ENCODE measurements at regions not wholly inside any gene's neighbourhood (a gene's known extent, or its start where the extent isn't known, plus 50 kb on each side); places are given as distances from the start of the nearest gene placed in this dataset.
"Not testable (repeated sequence)": the region's sequence is repeated elsewhere in the genome, so short reads cannot be mapped to it uniquely, and the experiment has no call there.

DNA sequence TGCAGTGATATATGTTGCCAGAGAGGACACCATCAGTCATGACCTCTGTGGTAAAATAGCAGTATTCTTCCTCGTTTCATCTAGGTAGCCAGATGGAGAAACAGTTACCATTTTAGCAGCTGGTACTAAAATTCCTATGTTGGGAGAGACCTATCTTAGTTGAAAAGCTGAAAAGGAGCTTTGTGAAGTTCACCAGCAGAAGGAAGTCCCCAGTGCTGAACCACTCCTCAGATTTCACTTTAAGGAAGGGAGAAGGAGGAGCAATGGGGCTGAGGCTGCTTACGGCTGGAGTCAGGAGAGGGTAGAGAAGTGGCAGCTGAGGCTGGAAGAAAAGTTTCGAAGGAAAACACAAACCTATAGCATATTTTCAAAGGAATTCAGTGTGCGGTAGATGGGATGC is 103.7 kb downstream of the ATXN3L start:
- no peak for DNase-seq (ENCODE audit: insufficient read length, low spot score, missing footprints)
- Histone ChIP-seq H3K4me3 (ENCODE audit: insufficient read depth, low read length) (no peak overlapping the region), H3K36me3 (ENCODE audit: insufficient read depth, low read length) (no peaks in the 10 kb centered on the region), H3K4me2 (ENCODE audit: insufficient read depth, low read length) (peak overlapping the region; percentile 23), H3K79me2 (ENCODE audit: insufficient read depth, low read length) (no peaks in the 10 kb centered on the region), H4K20me1 (ENCODE audit: insufficient read depth, low read length) (no peaks in the 10 kb centered on the region), H3K9me3 (ENCODE audit: low read depth, low read length) (no peaks in the 10 kb centered on the region), H3K4me1 (ENCODE audit: insufficient read depth, low read length) (peaks cover 13% of the 10 kb centered on the region), H3K27me3 (ENCODE audit: insufficient read depth, low read length) (no peaks in the 10 kb centered on the region), H3K27ac (ENCODE audit: low read depth, low read length) (peak overlapping the region; percentile 70), H2AFZ (ENCODE audit: low read length) (peak overlapping the region; percentile 49)
- TF ChIP-seq, protein P1, sequence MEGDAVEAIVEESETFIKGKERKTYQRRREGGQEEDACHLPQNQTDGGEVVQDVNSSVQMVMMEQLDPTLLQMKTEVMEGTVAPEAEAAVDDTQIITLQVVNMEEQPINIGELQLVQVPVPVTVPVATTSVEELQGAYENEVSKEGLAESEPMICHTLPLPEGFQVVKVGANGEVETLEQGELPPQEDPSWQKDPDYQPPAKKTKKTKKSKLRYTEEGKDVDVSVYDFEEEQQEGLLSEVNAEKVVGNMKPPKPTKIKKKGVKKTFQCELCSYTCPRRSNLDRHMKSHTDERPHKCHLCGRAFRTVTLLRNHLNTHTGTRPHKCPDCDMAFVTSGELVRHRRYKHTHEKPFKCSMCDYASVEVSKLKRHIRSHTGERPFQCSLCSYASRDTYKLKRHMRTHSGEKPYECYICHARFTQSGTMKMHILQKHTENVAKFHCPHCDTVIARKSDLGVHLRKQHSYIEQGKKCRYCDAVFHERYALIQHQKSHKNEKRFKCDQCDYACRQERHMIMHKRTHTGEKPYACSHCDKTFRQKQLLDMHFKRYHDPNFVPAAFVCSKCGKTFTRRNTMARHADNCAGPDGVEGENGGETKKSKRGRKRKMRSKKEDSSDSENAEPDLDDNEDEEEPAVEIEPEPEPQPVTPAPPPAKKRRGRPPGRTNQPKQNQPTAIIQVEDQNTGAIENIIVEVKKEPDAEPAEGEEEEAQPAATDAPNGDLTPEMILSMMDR (IDR thresholded peaks at IDR 0.05; ENCODE audit: extremely low read depth, low read depth, low read length): no peak

DNA sequence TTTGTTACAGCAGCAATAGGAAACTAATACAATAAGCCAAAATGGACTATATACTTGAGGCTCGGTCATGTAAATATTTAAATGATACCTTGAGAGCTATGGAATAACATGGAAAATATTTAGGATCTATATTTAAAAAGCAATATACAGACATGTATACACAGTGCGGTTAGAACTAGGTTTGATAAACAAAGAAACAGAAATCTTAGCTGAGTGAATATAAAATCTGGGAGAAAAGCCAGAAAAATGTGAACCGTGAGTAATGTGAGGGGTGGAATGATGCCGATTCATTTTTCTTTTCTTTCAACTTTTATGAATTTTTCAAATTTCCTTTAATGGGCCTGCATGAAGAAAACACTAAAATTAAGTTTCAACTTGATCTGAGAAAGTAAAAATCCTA is 104.1 kb downstream of the ATXN3L start:
- TF ChIP-seq, protein P1 (IDR thresholded peaks at IDR 0.05; ENCODE audit: extremely low read depth, low read depth, low read length): no peak
- Histone ChIP-seq H3K9me3 (ENCODE audit: low read depth, low read length) (no peaks in the 10 kb centered on the region), H4K20me1 (ENCODE audit: insufficient read depth, low read length) (no peaks in the 10 kb centered on the region), H3K36me3 (ENCODE audit: insufficient read depth, low read length) (no peaks in the 10 kb centered on the region), H3K27me3 (ENCODE audit: insufficient read depth, low read length) (no peaks in the 10 kb centered on the region), H3K4me2 (ENCODE audit: insufficient read depth, low read length) (peak overlapping the region; percentile 23), H3K4me3 (ENCODE audit: insufficient read depth, low read length) (no peak overlapping the region), H3K79me2 (ENCODE audit: insufficient read depth, low read length) (no peaks in the 10 kb centered on the region), H3K27ac (ENCODE audit: low read depth, low read length) (peak overlapping the region; percentile 70), H3K4me1 (ENCODE audit: insufficient read depth, low read length) (peaks cover 9% of the 10 kb centered on the region), H2AFZ (ENCODE audit: low read length) (peak overlapping the region; percentile 49)
- no peak for DNase-seq (ENCODE audit: insufficient read length, low spot score, missing footprints)

DNA sequence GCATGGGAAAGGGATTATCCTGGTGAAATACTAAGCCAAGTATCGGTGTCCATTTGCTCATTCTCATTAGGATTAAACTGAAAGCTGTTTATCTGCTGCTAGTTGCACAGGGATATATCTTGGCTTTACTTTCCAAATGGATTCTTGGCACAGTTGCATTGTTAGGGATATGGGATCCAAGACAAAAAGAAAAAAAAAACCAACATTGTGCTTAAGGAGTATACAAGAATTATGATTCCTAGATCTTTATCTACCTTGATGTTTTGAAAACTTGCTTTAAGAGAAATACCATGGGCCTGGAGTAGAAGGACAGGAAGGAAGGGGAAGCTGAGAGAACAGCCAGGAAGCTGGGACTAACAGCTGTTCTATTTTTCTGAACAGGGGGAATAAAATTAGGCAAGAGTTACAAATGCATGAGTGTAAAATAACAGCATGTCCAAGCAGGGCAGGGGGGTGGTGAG is 107.6 kb downstream of the ATXN3L start:
- Histone ChIP-seq H3K27ac (ENCODE audit: low read depth, low read length) (no peak overlapping the region), H3K4me2 (ENCODE audit: insufficient read depth, low read length) (no peak overlapping the region), H3K79me2 (ENCODE audit: insufficient read depth, low read length) (no peaks in the 10 kb centered on the region), H3K9me3 (ENCODE audit: low read depth, low read length) (no peaks in the 10 kb centered on the region), H3K36me3 (ENCODE audit: insufficient read depth, low read length) (no peaks in the 10 kb centered on the region), H2AFZ (ENCODE audit: low read length) (peak overlapping the region; percentile 6), H3K27me3 (ENCODE audit: insufficient read depth, low read length) (no peaks in the 10 kb centered on the region), H3K4me1 (ENCODE audit: insufficient read depth, low read length) (peaks cover 8% of the 10 kb centered on the region), H3K4me3 (ENCODE audit: insufficient read depth, low read length) (no peak overlapping the region), H4K20me1 (ENCODE audit: insufficient read depth, low read length) (no peaks in the 10 kb centered on the region)
- TF ChIP-seq, protein P1 (IDR thresholded peaks at IDR 0.05; ENCODE audit: extremely low read depth, low read depth, low read length): no peak
- DNase-seq (ENCODE audit: insufficient read length, low spot score, missing footprints): no peak

DNA sequence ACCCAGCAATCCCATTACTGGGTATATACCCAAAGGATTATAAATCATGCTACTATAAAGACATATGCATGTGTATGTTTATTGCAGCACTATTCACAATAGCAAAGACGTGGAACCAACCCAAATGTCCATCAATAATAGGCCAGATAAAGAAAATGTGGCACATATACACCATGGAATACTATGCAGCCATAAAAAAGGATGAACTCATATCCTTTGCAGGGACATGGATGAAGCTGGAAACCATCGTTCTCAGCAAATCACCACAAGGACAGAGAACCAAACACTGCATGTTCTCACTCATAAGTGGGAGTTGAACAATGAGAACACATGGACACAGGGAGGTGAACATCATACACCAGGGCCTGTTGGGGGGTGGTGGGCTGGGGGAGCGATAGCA is 109.7 kb downstream of the ATXN3L start:
- H3K36me3 ChIP-seq (ENCODE audit: insufficient read depth, low read length); H4K20me1 ChIP-seq (ENCODE audit: insufficient read depth, low read length); H3K4me3 ChIP-seq (ENCODE audit: insufficient read depth, low read length); H3K4me2 ChIP-seq (ENCODE audit: insufficient read depth, low read length); H3K79me2 ChIP-seq (ENCODE audit: insufficient read depth, low read length); H3K27ac ChIP-seq (ENCODE audit: low read depth, low read length); H3K4me1 ChIP-seq (ENCODE audit: insufficient read depth, low read length); H2AFZ ChIP-seq (ENCODE audit: low read length); DNase-seq (ENCODE audit: insufficient read length, low spot score, missing footprints); H3K27me3 ChIP-seq (ENCODE audit: insufficient read depth, low read length); H3K9me3 ChIP-seq (ENCODE audit: low read depth, low read length): not testable (repeated sequence)

DNA sequence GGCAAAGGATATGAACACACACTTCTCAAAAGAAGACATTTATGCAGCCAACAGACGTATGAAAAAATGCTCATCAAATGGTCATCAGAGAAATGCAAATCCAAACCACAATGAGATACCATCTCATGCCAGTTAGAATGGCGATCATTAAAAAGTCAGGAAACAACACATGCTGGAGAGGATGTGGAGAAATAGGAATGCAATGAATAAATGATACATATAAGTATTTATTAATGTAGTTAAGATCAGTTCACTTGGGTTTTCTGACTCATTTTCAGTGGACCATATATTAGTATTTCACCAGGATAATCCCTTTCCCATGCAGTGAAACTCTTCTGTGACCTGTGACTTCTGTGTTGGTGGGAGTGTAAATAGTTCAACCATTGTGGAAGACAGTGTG is 110.1 kb downstream of the ATXN3L start:
- H4K20me1 ChIP-seq (ENCODE audit: insufficient read depth, low read length); H3K9me3 ChIP-seq (ENCODE audit: low read depth, low read length); H2AFZ ChIP-seq (ENCODE audit: low read length); H3K4me2 ChIP-seq (ENCODE audit: insufficient read depth, low read length); H3K4me3 ChIP-seq (ENCODE audit: insufficient read depth, low read length); H3K79me2 ChIP-seq (ENCODE audit: insufficient read depth, low read length); H3K27ac ChIP-seq (ENCODE audit: low read depth, low read length); H3K36me3 ChIP-seq (ENCODE audit: insufficient read depth, low read length); DNase-seq (ENCODE audit: insufficient read length, low spot score, missing footprints); H3K27me3 ChIP-seq (ENCODE audit: insufficient read depth, low read length); H3K4me1 ChIP-seq (ENCODE audit: insufficient read depth, low read length): not testable (repeated sequence)
